Cerebellar cortex (tissue), 1 donor: ENCODE measurements at regions not wholly inside any gene's neighbourhood (a gene's known extent, or its start where the extent isn't known, plus 50 kb on each side); places are given as distances from the start of the nearest gene placed in this dataset.
"Not testable (repeated sequence)": the region's sequence is repeated elsewhere in the genome, so short reads cannot be mapped to it uniquely, and the experiment has no call there.

Experiments
- DNase-seq: peaks from one replicate; pipeline ENCODE4 v3.0.0-alpha.2; 2015; ENCODE audit warnings: low spot score

DNA sequence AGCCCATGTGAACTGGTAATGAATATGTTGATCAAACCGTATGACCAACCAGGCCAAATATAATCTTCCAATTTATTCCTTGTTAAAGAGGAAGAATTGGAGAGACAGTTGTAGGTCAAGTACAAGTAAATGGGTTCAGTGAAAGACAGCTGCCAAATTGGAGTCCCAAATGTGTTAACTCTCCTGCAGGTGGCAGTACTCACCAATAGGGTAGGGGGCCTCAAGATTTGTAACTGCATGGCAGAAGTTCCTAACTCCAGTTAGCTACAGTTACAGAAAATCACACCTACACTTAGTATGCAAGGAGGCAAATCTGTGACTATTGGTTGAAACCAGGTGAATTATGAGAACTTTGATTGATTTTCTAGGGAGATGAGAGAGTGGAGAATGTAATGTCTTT lies 278.0 kb downstream of the ZBBX start:
- DNase-seq: no peak

DNA sequence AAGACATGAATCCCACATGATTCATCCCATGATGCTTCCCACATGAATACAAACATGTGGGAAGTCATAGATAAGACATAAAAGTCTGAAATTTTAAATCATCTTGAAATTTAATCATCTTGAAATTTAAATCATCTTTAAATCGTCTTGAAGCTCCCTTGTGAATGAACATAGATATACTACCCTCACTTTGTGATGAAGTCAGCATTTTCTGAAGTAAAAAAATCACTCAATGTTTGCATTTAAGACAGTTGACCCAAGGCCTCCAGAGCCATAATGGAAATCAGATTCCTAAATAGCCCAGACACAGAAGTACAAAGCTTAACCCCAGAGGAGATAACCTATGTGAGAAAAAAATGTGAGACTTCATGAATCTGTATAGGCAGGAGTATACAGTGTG lies 279.4 kb downstream of the ZBBX start:
- no peak for DNase-seq

DNA sequence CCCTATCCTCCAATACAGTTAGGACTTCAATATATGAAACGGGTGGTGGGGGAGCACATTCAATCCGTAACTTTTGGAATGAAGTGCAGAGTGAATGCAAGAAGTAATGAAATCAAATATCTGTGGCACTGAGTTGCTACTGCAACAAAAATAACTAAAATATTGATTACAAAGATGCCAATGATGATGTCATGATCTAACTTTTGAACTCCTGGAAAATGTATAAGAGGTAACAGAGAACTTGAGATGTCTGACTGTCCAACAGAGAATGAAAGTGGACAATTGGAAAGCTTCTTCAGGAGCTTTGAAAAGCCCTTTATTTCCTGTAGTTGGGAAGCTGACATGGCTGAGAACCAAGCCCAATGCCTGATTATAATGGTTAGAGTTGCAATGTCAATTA lies 279.9 kb downstream of the ZBBX start:
- DNase-seq: no peak

DNA sequence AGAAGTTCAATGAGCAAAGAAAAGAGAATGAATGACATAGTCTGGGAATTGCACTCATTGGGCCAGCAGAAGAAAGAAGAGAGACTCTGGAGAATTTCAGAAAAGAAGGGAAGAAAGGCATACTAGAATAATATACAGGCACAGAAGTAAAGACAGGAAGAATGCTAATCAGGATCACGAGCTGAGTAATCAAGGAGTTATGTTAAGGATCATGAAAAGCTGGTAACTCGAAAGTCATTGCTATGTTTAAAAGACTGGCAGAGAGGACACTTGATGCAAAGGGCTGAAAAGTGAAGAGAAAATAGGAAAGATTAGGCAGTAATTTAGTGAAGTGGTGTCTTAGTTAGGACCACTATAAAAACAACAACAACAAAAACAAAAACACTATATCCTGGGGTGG lies 284.1 kb downstream of the ZBBX start:
- no peak for DNase-seq

DNA sequence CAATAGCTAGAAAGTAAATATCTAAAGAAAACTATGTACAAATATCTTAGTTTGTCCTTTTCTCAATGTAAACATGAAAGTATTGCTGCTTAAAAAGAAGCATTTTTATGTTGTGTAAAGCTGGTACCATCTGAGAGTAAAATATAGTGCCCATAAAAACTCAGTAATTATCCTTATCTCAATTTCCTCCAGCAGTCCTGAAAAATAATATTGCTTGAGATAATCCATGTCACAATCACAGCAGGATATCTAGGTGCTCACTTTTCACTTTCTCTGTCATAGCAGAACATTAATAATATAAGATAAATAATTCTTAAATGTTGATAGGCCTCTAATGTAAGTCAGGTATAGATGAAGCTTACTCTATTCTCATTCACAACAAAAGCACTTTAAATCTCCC lies 285.5 kb downstream of the ZBBX start:
- no peak for DNase-seq

DNA sequence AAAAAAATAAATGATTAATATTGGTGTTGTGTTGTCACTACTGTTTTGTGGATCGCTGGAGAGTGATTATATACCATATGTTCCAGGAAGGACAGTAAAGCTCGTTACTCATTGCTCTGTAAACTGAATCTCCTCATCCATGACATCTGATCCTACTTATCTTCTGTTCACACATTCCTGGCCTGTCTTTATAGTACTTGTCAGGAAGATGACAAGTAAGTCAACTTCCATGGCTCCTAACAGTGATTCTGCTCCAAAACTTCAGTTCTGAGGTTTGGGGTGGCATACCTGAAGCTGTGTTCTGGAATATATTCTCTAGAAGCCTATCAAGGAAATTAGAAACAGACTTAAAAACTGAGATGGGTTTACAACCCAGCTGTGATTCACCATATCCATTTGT lies 288.9 kb downstream of the ZBBX start:
- no peak for DNase-seq

DNA sequence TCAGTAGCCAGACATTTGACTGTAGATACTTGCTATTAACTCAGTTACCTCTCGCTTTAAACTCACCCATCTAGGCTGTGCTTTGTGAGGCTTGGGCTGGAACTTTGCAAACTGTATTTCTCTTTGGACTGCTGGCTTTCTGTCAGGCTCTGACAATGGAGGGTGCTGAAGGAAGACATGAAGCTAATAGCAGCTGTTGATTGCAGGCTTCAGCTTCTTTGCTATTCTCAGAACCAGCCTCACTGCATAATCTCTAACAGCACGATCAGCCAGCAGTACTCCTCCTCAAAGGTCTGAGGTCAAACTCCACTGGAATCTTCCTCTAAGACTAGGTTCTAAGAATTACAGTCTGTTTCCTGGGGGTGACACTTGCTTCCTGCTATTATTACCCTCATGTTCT lies 295.6 kb downstream of the ZBBX start:
- no peak for DNase-seq

DNA sequence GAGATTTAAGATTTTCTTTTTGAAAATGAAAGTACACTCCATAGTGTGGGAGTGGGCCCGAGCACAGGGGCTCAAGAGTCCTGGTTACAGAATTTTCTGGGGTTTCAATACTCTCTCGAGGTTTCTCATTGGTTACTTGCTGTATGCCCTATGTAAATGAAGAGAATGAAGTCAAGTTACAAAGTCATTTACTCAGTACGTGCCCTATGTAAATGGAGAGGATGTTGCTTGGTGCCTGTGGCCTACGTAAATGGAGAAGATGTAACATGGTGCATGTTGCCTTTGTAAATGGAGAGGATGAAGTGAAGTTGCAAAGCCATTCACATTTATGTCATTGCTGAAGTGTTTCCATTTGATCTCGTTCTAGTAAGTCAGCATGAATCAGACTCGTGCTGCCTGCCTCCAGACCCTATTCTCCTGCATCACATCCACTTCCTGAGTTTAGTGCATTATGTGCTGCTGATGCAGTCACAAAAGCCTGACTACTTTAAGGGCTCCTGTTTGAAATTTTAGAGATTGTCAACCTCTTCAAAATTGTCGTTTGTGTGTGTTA lies 302.0 kb downstream of the ZBBX start:
- no peak for DNase-seq

DNA sequence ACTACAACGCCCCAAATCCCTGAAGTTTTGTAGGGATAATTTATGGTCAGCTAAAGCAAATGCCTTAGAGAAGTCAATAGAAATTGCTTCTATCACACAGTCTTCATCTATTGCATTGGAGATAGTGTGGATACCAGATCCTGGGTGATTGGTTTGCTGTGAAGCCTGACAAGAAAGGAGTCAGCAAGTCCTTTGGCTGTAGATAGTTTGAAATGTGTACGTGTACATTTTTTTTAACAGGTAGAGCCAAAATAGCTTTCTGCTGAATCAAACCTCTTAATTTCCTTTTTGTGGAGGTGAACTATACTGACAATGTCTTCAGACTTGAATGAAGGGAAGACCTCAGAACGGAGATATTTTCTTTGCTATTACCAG lies 312.3 kb downstream of the ZBBX start:
- DNase-seq: no peak

DNA sequence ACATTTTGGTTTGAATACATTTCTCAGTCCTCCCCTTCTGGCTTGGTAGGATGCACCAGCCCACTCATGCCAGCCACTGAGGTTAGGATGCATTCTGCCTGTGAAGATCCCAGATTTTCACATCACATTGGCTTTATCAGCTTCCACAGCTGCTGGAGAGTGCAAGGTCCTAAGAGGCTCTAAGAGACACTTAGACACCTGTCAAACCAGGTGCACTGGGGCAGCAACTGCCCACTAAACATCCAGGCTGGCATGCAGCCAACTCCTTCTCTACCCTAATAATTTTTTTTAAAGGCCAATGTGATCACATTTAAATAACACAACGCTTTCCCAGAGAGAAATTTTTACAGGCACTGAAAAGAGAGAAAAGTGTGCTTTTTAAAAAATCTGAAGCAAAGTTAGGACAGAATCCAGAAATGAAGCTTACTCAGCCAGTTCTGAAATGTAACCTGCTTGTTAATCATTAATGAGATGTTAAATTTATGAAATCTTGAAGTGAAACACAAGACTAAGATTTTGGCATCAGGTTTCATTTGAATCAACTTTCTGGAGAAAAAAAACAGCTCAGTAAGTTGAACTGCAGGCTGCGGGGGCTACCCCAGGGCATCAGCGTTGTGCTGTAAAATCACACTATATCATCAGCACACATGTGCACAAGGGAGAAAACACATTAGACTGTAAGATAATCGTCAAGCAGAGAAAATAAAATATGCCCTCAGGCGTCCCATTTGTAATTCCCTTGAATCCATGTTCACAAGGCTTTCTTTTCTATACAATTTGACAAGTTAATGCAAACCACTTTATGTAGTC lies 312.9 kb downstream of the ZBBX start:
- DNase-seq: no peak

DNA sequence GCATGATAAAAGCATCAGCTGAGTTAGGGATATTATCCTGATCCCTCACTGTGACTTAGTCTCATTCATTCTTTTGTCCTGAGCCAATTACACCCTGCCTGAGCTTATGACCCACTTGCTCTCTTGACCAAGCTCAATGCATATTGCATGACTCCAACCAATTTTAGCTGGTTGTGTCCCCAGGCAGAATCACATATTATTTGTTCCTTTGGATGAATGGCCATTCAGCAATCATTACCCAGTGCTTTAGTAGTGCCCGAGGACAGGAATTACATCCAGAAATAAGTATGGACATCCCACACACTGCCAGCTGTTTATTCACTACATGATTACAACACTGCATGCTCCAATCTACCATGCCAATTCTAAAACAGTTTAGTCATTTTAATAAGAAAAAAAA lies 322.5 kb downstream of the ZBBX start:
- no peak for DNase-seq

DNA sequence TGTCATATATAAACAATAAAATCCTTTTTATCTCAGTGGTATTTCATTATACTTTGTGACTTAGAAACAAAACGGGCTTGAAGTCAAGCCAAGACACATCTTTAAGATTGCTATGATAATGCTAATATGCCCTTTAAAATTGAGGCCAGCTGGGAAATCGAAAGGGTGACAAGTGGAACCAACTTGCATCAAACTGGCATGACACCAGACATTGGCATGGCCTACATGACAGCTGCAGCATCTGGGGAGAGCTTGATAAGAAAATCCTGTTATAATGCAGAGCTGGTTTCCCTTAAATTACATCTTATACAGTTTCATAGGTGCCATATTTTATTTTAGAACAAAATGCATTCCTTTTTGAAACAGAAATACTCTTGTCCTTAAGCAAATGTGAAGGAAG lies 325.2 kb downstream of the ZBBX start:
- DNase-seq: no peak

DNA sequence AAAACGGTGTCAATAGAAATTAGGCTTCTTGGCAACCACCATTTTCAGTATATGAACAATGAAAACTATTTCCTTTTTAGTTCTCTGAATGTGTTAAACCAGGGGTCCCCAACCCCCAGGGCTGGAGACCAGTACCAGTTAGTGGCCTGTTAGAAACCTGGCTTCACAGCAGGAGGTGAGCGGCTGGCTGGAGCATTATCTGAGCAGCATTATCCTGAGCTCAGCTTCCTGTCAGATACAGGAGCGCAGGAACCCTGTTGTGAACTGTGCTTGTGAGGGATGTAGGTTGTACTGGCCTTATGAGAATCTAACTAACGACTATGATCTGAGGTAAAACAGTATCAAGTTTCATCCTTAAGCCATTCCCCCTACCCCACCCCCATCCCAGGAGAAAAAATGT lies 328.7 kb downstream of the ZBBX start:
- no peak for DNase-seq

DNA sequence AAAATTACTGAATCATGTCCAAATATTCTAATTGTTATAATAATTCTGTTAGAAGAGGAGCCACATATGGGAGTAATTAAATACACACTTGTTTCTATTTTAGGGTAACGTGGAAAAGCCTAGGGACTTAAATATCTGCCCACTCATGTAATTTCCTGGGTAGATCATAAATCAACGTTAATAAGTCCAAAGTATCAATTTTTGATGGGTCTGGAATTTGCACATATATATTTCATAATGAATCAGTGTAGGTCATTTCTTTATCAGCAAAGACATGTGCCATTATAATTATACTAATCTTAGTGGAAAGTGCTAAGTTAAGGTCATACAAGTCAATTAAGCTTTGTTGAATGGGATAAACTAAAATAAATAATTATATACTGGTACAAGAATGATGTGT lies 346.2 kb downstream of the ZBBX start:
- DNase-seq: no peak

DNA sequence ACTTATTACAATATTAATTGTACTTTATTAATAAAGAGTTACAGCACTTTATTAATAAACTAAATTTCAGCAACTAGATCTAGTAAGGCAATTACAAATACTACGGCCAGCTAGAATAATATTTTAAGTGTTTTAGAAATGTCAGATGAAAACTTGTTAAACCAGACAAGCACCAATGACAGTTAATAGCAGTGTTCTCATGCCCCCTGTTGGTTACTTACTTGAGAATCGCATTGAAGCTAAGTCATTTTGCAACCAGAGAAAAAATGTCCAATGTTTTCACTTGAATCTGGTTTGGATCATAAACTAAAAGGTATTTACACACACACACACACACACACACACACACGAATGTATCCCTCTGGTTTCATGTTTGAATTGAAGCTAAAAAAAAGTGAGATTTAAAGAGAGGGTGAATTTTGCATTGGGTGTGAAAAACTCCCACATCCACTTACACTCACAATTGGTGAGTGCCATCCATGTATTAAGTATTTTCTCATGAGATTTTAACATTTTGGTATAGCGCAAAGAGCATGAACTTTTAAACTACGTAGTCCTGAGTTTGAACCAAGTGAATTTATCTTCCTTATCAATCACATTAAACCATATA lies 347.7 kb downstream of the ZBBX start:
- DNase-seq: peak; percentile 38

DNA sequence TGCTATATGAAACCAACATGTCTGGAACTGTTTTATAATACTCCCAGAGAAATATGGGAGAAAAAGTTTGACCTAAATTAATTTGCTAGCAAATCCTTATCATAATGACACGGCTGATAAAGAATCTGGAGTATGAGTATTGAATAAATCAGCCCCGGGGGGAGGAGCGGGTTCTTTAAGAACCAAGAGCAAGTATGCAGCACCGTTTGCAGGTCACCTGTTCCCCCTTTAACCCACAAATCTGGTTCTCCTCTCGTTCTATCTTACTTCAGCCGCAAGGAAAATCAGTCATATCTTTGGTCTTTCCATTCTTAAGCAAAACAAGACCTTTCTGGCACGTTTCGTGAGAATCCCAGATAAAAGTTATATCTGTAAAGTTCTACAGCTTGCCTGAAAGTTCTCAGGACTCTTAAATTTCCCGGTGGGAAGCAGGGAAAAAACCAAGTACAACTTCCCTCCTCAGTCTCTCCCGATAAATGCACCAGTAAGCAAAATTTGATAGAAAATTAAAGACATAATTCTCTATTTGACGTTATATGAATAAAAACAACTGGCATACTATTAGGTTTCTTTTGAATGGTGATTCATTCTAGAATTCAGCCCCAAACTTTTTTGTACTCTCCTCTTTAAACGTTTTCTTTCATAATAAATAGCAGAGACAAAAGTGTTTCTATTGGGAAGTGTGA lies 348.6 kb downstream of the ZBBX start:
- no peak for DNase-seq

DNA sequence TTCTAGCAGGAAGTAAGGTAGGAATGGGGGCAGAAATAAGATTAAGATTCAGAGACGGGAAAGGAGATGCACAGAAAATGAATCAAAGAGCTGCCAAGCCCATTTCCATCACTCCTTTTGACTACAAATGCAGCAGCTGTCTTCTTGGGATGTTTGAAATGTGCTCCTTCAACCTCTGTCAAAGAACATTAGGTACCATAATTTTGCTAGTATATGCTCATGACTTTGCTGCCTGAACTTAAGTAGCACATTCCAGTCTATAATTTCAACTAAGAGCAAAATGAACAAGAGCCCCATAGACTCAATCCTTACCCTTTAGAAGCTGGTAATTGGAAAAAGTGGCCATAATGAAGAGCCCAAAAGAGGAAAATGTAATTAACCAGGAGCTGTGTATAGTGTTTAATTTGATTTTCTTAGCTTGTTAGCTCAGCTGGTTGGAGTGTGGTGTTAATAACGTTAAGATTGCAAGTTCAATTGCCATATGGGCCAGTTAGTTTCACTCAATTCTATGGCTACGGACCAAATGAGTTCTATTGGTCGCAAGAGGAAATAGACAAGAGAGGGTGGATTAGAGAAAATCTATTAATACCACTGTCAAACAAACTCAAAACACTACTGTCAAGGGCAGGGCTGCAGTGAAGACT lies 349.9 kb downstream of the ZBBX start:
- no peak for DNase-seq

DNA sequence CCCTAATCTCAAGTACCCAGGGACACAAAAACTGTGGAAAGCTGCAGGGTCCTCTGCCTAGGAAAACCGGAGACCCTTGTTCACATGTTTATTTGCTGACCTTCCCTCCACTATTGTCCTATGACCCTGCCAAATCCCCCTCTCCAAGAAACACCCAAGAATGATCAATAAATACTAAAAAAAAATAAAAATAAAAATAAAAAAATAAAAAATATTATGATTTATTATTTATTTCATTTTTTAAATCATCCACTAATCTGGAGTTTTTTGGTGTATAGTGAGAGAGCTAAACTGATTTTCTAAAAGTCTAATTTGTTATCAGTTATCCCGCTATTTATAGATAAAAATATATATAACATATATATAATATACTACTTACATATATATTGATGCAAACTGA lies 360.6 kb downstream of the ZBBX start:
- not testable (repeated sequence) for DNase-seq

DNA sequence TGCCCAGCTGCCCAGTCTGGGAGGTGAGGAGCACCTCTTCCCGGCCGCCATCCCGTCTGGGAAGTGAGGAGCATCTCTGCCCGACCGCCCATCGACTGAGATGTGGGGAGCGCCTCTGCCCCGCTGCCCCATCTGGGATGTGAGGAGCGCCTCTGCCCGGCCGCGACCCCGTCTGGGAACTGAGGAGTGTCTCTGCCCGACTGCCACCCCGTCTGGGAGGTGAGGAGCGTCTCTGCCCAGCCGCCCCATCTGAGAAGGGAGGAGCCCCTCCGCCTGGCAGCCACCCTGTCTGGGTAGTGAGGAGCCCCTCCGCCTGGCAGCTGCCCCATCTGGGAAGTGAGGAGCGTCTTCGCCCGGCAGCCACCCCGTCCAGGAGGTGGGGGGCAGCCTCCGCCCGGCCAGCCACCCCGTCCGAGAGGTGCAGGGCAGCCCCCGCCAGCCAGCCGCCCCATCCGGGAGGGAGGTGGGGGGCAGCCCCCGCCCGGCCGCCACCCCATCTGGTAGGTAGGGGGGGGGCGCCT lies 361.4 kb downstream of the ZBBX start:
- DNase-seq: not testable (repeated sequence)

DNA sequence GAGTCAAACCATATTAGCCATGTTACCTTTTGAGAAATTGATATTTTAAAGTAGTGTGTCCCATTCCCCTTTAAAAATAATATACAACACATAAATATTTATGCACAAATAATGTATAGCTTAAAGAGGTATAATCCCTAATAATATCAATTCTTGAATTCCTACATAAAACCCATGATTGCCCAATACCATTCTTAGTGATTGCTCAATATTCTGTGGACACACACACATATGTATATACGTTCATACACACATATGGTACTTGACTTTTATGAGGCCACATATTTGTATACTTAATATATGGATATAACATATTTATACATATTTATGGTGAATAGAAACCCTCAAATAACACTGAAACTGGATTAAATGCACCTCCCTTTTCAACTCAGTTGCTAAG lies 367.4 kb downstream of the ZBBX start:
- no peak for DNase-seq

DNA sequence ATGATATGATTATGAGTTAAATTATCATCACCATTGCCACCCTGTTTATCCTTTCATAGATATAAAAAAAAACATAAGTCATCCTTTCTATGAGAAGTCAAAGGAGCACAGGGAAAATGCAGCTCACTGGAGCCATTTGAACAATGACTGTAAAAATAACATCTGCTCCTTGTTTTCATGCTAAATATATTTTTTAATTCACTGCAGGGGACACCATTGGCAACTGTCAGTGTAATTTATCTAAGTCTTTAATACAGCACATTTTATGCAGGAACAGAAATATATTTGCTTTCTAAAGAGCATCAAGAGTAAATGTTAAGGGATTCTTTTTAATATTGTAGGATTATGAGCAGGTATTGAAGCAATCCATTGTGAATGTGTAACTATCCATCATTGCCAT lies 371.3 kb downstream of the ZBBX start:
- DNase-seq: no peak

DNA sequence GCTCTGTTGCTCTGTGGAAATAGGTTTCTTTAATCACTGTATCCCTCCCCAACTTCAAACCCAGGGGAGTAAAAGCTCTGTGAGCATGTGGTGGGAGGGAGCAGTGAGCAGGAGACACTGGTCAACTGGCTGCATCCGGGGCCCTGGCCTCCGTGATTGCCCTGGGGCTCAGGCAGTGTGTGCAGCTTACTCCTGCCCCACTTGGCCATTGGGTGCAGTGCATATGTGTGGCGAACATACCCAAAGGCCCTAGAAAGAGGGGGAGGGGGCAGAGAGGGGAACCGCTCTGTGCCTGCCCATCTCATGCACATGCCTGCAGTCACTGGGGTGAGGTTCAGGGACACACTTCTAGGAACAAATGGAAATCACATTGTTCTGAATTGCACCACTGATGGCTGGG lies 378.7 kb downstream of the ZBBX start:
- DNase-seq: no peak
